HEK293 (cell line): ENCODE measurements at regions not wholly inside any gene's neighbourhood (a gene's known extent, or its start where the extent isn't known, plus 50 kb on each side); places are given as distances from the start of the nearest gene placed in this dataset.

ENCODE experiments used
- CTCF ChIA-PET: fragments of 350-600 bp; formaldehyde crosslinking; extraction: SDS; loops from one replicate; lab custom pipeline; 2021; ENCODE audit warnings: antibody characterized with exemption; lab: Yijun Ruan, JAX
- POLR2A ChIA-PET: fragments of 300-600 bp; formaldehyde crosslinking; extraction: SDS; loops from one replicate; lab custom pipeline; 2020; ENCODE audit warnings: antibody characterized with exemption, inconsistent platforms; lab: Yijun Ruan, JAX
- H3K27ac ChIP-seq: fragments of 200-500 bp; sonication (Bioruptor generic); 2 replicates; pipeline ENCODE4 v1.5.1; 2014; ENCODE audit warnings: low read depth, low read length, control low read depth, inconsistent platforms; ENCODE audit errors: extremely low read depth
- H3K36me3 ChIP-seq, 2 experiments: fragments of 200-500 bp in 1 of 2; sonication (Bioruptor generic) in 1 of 2; 1 replicate in 1 of 2; 2 replicates in 1 of 2; pipeline ENCODE4 v1.5.1; 2014 to 2017; ENCODE audit warnings: inconsistent platforms in 2 of 2, low read length in 2 of 2; ENCODE audit not compliant: control insufficient read depth in 2 of 2, insufficient read depth in 1 of 2
- H3K4me1 ChIP-seq: fragments of 200-500 bp; sonication (Bioruptor generic); 2 replicates; pipeline ENCODE4 v1.5.1; 2014; ENCODE audit warnings: mild to moderate bottlenecking, low read length, inconsistent platforms; ENCODE audit not compliant: control insufficient read depth, insufficient read depth
- H3K4me3 ChIP-seq: 2 replicates; pipeline ENCODE4 v1.5.1; 2011; ENCODE audit warnings: low read depth, mild to moderate bottlenecking, control low read depth, low read length, moderate library complexity
- H3K9me3 ChIP-seq: fragments of 200-500 bp; sonication (Bioruptor generic); 2 replicates; pipeline ENCODE4 v1.5.1; 2014; ENCODE audit warnings: low read depth, low read length, inconsistent platforms; ENCODE audit not compliant: control insufficient read depth, insufficient read depth
- BCL11B ChIP-seq: fragments of 450-650 bp; formaldehyde crosslinking; IDR thresholded peaks from 2 replicates; pipeline ENCODE4 v1.5.1; 2016; ENCODE audit warnings: low read depth, missing biosample characterization, missing genetic modification characterization
- GLIS1 ChIP-seq: fragments of 450-650 bp; formaldehyde crosslinking; IDR thresholded peaks from 2 replicates; pipeline ENCODE4 v1.5.1; 2016; ENCODE audit warnings: missing biosample characterization, missing genetic modification characterization
- HIC1 ChIP-seq: fragments of 450-650 bp; formaldehyde crosslinking; IDR thresholded peaks from 2 replicates; pipeline ENCODE4 v1.5.1; 2016; ENCODE audit warnings: missing biosample characterization, missing genetic modification characterization
- INSM2 ChIP-seq: fragments of 450-650 bp; formaldehyde crosslinking; IDR thresholded peaks from 2 replicates; pipeline ENCODE4 v1.5.1; 2016; ENCODE audit warnings: missing biosample characterization, missing genetic modification characterization
- SCRT1 ChIP-seq: fragments of 450-650 bp; formaldehyde crosslinking; IDR thresholded peaks from 2 replicates; pipeline ENCODE4 v1.5.1; 2016; ENCODE audit warnings: missing biosample characterization, missing genetic modification characterization, borderline replicate concordance
- SP3 ChIP-seq: fragments of 450-650 bp; formaldehyde crosslinking; IDR thresholded peaks from 2 replicates; pipeline ENCODE4 v1.5.1; 2016; ENCODE audit warnings: missing biosample characterization, missing genetic modification characterization
- YY1 ChIP-seq: fragments of 450-650 bp; formaldehyde crosslinking; IDR thresholded peaks from 2 replicates; pipeline ENCODE4 v1.5.1; 2018; ENCODE audit warnings: missing biosample characterization, missing genetic modification characterization
- ZNF10 ChIP-seq: fragments of 450-650 bp; formaldehyde crosslinking; IDR thresholded peaks from 2 replicates; pipeline ENCODE4 v1.5.1; 2017; ENCODE audit warnings: missing biosample characterization, missing genetic modification characterization
- ZNF138 ChIP-seq: fragments of 450-650 bp; formaldehyde crosslinking; IDR thresholded peaks from 2 replicates; pipeline ENCODE4 v1.5.1; 2016; ENCODE audit warnings: missing biosample characterization, missing genetic modification characterization, borderline replicate concordance
- ZNF174 ChIP-seq: fragments of 450-650 bp; formaldehyde crosslinking; IDR thresholded peaks from 2 replicates; pipeline ENCODE4 v1.5.0; 2017; ENCODE audit warnings: missing biosample characterization, mild to moderate bottlenecking, missing genetic modification characterization
- ZNF324 ChIP-seq: fragments of 450-650 bp; formaldehyde crosslinking; IDR thresholded peaks from 2 replicates; pipeline ENCODE4 v1.5.1; 2016; ENCODE audit warnings: missing biosample characterization, missing genetic modification characterization
- ZNF394 ChIP-seq: fragments of 450-650 bp; formaldehyde crosslinking; IDR thresholded peaks from 2 replicates; pipeline ENCODE4 v1.5.1; 2016; ENCODE audit warnings: missing biosample characterization, missing genetic modification characterization, mild to moderate bottlenecking, moderate library complexity, borderline replicate concordance
- ZNF596 ChIP-seq: fragments of 450-650 bp; IDR thresholded peaks from 2 replicates; pipeline ENCODE4 v1.5.0; 2018; ENCODE audit warnings: missing biosample characterization, mild to moderate bottlenecking, missing genetic modification characterization, moderate library complexity
- ZNF600 ChIP-seq: fragments of 450-650 bp; formaldehyde crosslinking; IDR thresholded peaks from 2 replicates; pipeline ENCODE4 v1.5.1; 2016; ENCODE audit warnings: missing biosample characterization, missing genetic modification characterization
- ZNF629 ChIP-seq: fragments of 450-650 bp; formaldehyde crosslinking; IDR thresholded peaks from 2 replicates; pipeline ENCODE4 v1.5.1; 2017; ENCODE audit warnings: missing biosample characterization, missing genetic modification characterization
- ZSCAN23 ChIP-seq: fragments of 450-650 bp; formaldehyde crosslinking; IDR thresholded peaks from 2 replicates; pipeline ENCODE4 v1.5.1; 2016; ENCODE audit warnings: missing biosample characterization, missing genetic modification characterization
- ZXDB ChIP-seq: fragments of 450-650 bp; formaldehyde crosslinking; IDR thresholded peaks from 2 replicates; pipeline ENCODE4 v1.5.1; 2016; ENCODE audit warnings: missing biosample characterization, missing genetic modification characterization
- TF ChIP-seq, protein P1 (sequence below): fragments of 450-650 bp; formaldehyde crosslinking; IDR thresholded peaks from 2 replicates; pipeline ENCODE4 v1.5.1; 2016; ENCODE audit warnings: missing biosample characterization, missing genetic modification characterization
- TF ChIP-seq, protein P2 (sequence below): fragments of 450-650 bp; formaldehyde crosslinking; IDR thresholded peaks from 2 replicates; pipeline ENCODE4 v1.5.1; 2017; ENCODE audit warnings: missing biosample characterization, missing genetic modification characterization
- TF ChIP-seq, protein P3 (sequence below): fragments of 450-650 bp; formaldehyde crosslinking; IDR thresholded peaks from 2 replicates; pipeline ENCODE4 v1.5.1; 2016; ENCODE audit warnings: missing biosample characterization, missing genetic modification characterization, low read depth

GRCh38 chr1:5720484-5720883 is 271.7 kb downstream of the NPHP4 start:
- no peak overlapping the region for H3K27ac ChIP-seq
- H3K4me3 ChIP-seq = no peak overlapping the region
- ChIA-PET POLR2A (no interaction called here), CTCF (no interaction called here)
- TF ChIP-seq BCL11B (tag by site-specific recombination) = no peak
- no peak for TF ChIP-seq SP3 (tag by site-specific recombination)
- TF ChIP-seq, protein P1, sequence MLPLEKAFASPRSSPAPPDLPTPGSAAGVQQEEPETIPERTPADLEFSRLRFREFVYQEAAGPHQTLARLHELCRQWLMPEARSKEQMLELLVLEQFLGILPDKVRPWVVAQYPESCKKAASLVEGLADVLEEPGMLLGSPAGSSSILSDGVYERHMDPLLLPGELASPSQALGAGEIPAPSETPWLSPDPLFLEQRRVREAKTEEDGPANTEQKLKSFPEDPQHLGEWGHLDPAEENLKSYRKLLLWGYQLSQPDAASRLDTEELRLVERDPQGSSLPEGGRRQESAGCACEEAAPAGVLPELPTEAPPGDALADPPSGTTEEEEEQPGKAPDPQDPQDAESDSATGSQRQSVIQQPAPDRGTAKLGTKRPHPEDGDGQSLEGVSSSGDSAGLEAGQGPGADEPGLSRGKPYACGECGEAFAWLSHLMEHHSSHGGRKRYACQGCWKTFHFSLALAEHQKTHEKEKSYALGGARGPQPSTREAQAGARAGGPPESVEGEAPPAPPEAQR (tag by site-specific recombination) = no peak
- TF ChIP-seq ZNF394 (tag by site-specific recombination) = no peak
- H3K36me3 ChIP-seq = no peaks in the 10 kb centered on the region
- H3K9me3 ChIP-seq = no peaks in the 10 kb centered on the region
- no peaks in the 10 kb centered on the region for H3K4me1 ChIP-seq

DNA sequence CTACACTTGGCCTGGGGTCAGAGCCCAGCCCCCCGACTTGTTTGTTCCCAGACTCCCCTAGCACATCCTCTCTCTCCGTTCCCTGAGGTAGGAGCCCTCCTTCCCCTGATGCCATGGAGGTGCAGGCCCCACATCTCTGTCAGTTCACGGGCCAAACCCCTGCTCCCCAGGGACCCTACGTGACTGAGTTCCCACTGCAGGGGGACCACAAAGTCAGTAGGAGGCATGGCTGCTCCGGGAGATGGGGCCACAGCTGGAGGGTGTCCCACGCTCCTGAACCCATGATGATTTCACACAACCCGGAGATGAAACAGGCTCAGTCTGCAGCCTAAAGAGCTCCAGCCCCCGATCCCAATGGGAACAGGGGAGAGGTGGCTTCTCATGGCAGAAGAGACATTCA is 272.2 kb downstream of the NPHP4 start:
- Histone ChIP-seq H3K9me3 (no peaks in the 10 kb centered on the region), H3K4me3 (no peak overlapping the region), H3K36me3 (no peaks in the 10 kb centered on the region), H3K27ac (no peak overlapping the region), H3K4me1 (no peaks in the 10 kb centered on the region)
- ChIA-PET CTCF (interaction anchor here (1.7 kb wide), 1 partner anchor 26 kb away, joined by 6 read pairs; no protein-coding TSS in a partner anchor), POLR2A (no interaction called here)
- TF ChIP-seq, protein P2, sequence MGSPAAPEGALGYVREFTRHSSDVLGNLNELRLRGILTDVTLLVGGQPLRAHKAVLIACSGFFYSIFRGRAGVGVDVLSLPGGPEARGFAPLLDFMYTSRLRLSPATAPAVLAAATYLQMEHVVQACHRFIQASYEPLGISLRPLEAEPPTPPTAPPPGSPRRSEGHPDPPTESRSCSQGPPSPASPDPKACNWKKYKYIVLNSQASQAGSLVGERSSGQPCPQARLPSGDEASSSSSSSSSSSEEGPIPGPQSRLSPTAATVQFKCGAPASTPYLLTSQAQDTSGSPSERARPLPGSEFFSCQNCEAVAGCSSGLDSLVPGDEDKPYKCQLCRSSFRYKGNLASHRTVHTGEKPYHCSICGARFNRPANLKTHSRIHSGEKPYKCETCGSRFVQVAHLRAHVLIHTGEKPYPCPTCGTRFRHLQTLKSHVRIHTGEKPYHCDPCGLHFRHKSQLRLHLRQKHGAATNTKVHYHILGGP (tag by site-specific recombination) = no peak
- TF ChIP-seq ZNF10 (tag by site-specific recombination) = no peak
- no peak for TF ChIP-seq ZNF174 (tag by site-specific recombination)
- no peak for TF ChIP-seq ZXDB (tag by site-specific recombination)
- TF ChIP-seq ZNF629 (tag by site-specific recombination) = no peak
- TF ChIP-seq ZSCAN23 (tag by site-specific recombination) = no peak
- TF ChIP-seq YY1 (tag by site-specific recombination) = no peak
- no peak for TF ChIP-seq GLIS1 (tag by site-specific recombination)
- TF ChIP-seq ZNF138 (tag by site-specific recombination) = no peak

DNA sequence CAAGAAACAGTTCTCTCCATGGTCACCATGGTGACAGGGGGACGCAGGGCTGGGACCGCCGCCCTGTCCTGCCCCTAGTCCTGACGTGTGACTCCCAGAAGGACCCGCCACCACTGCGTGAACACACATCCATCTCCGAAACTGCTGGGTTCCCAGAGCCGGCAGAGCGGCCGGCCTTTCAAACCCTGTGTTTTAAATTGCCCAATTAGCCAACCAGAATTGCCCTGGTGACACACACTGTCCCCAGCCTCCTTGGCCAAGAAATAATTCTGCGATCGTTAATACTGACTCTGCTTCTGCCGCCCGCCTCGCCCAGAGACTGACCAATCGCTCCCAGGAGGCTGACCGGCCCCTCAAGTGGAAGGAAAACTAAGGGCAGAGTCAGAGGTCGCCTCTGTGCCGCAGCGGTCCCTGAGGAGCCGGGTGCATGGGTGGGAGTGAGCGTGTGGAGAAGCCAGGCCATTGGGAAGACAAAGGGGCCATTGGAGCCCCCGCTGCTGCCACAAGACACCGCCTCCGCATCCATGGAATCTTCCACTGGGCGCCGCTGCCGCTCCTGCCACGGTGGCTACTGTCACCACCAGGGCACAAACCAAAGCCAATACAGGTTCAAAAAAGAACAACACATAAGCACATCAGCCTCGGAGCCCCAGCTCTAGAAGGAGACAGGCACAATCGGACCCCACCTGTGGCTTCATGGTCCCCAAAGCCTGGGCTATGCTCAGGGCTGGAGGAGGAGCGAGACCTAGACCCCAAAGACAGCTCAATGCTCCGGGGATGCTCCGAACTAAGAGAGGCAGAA is 273.2 kb downstream of the NPHP4 start:
- ChIA-PET POLR2A (no interaction called here), CTCF (interaction anchor here (0.6 to 1.7 kb wide), 3 partner anchors 15 to 27 kb away, joined by 3 to 6 read pairs (median 4); no protein-coding TSS in a partner anchor)
- H3K9me3 ChIP-seq = no peaks in the 10 kb centered on the region
- H3K4me1 ChIP-seq = no peaks in the 10 kb centered on the region
- no peak overlapping the region for H3K27ac ChIP-seq
- no peak overlapping the region for H3K4me3 ChIP-seq
- H3K36me3 ChIP-seq = no peaks in the 10 kb centered on the region
- TF ChIP-seq, protein P3, sequence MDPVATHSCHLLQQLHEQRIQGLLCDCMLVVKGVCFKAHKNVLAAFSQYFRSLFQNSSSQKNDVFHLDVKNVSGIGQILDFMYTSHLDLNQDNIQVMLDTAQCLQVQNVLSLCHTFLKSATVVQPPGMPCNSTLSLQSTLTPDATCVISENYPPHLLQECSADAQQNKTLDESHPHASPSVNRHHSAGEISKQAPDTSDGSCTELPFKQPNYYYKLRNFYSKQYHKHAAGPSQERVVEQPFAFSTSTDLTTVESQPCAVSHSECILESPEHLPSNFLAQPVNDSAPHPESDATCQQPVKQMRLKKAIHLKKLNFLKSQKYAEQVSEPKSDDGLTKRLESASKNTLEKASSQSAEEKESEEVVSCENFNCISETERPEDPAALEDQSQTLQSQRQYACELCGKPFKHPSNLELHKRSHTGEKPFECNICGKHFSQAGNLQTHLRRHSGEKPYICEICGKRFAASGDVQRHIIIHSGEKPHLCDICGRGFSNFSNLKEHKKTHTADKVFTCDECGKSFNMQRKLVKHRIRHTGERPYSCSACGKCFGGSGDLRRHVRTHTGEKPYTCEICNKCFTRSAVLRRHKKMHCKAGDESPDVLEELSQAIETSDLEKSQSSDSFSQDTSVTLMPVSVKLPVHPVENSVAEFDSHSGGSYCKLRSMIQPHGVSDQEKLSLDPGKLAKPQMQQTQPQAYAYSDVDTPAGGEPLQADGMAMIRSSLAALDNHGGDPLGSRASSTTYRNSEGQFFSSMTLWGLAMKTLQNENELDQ = no peak
- TF ChIP-seq INSM2 (tag by site-specific recombination) (no peak), SCRT1 (no peak), HIC1 (no peak), ZNF600 (tag by site-specific recombination) (no peak), ZNF596 (tag by site-specific recombination) (no peak), ZNF324 (tag by site-specific recombination) (no peak)
- TF ChIP-seq, protein P1 (tag by site-specific recombination) = no peak
